Stimulated activated CD8-positive, alpha-beta memory T cell treated with anti-CD3 and anti-CD28 coated beads, Interleukin-12 subunit alpha, Interleukin-12 subunit beta, amount 100 ng/mL, for 1 hour (primary cell): ENCODE measurements at regions not wholly inside any gene's neighbourhood (a gene's known extent, or its start where the extent isn't known, plus 50 kb on each side); places are given as distances from the start of the nearest gene placed in this dataset.

Experiments used
- DNase-seq: peaks from one replicate; pipeline ENCODE4 v3.0.0-alpha.2; 2020; ENCODE audit warnings: low read depth

GRCh38 chr3:111311709-111312235, 230.2 kb upstream of the CD96 start:
- no peak for DNase-seq

GRCh38 chr3:111314181-111314873, 227.7 kb upstream of the CD96 start:
- no peak for DNase-seq

- DNase-seq = no peak
These were observed 227.1 kb upstream of the CD96 start for GRCh38 chr3:111314898-111315297.

GRCh38 chr3:111315930-111316587, 225.9 kb upstream of the CD96 start:
- no peak for DNase-seq

GRCh38 chr3:111318289-111318688, 223.7 kb upstream of the CD96 start:
- no peak for DNase-seq

- no peak for DNase-seq
These were observed 222.4 kb upstream of the CD96 start for GRCh38 chr3:111319598-111319997.

- DNase-seq = no peak
These were observed 220.2 kb upstream of the CD96 start for GRCh38 chr3:111321786-111322185.

GRCh38 chr3:111323019-111323418, 219.0 kb upstream of the CD96 start:
- no peak for DNase-seq

- DNase-seq = no peak
These were observed 217.8 kb upstream of the CD96 start for GRCh38 chr3:111324151-111324550.

- DNase-seq = no peak
These were observed 217.4 kb upstream of the CD96 start for GRCh38 chr3:111324645-111325044.

- DNase-seq = no peak
These were observed 216.8 kb upstream of the CD96 start for GRCh38 chr3:111325160-111325718.

GRCh38 chr3:111326144-111326995, 215.6 kb upstream of the CD96 start:
- no peak for DNase-seq

- DNase-seq = no peak
These were observed 210.7 kb upstream of the CD96 start for GRCh38 chr3:111331306-111331705.

- DNase-seq = no peak
These were observed 210.1 kb upstream of the CD96 start for GRCh38 chr3:111331912-111332311.

- no peak for DNase-seq
These were observed 209.4 kb upstream of the CD96 start for GRCh38 chr3:111332488-111333080.

- DNase-seq = no peak
These were observed 208.4 kb upstream of the CD96 start for GRCh38 chr3:111333642-111334041.

GRCh38 chr3:111335512-111336303, 206.3 kb upstream of the CD96 start:
- no peak for DNase-seq

GRCh38 chr3:111336511-111336910, 205.5 kb upstream of the CD96 start:
- DNase-seq = no peak

- DNase-seq = no peak
These were observed 203.8 kb upstream of the CD96 start for GRCh38 chr3:111338059-111338698.

- no peak for DNase-seq
These were observed 203.0 kb upstream of the CD96 start for GRCh38 chr3:111339017-111339416.

GRCh38 chr3:111351334-111351733, 190.7 kb upstream of the CD96 start:
- no peak for DNase-seq
